GM23248 (cell line): ENCODE measurements at regions not wholly inside any gene's neighbourhood (a gene's known extent, or its start where the extent isn't known, plus 50 kb on each side); places are given as distances from the start of the nearest gene placed in this dataset.

Source experiments
- DNase-seq: peaks from one replicate; pipeline ENCODE4 v3.0.0-alpha.2; 2015
- H2AFZ ChIP-seq: fragments of 200-600 bp; sonication (generic); 2 replicates; pipeline ENCODE4 v1.6.1; 2016; ENCODE audit warnings: antibody characterized with exemption
- H3F3A ChIP-seq: fragments of 200-600 bp; sonication (generic); 2 replicates; pipeline ENCODE4 v1.6.1; 2016; ENCODE audit warnings: mild to moderate bottlenecking, antibody characterized with exemption, mixed run types; ENCODE audit not compliant: insufficient read depth
- H3K27ac ChIP-seq: fragments of 200-600 bp; sonication (generic); 2 replicates; pipeline ENCODE4 v1.5.1; 2016; ENCODE audit warnings: mild to moderate bottlenecking
- H3K27me3 ChIP-seq: fragments of 200-600 bp; sonication (generic); replicated peaks from 2 replicates; pipeline ENCODE4 v1.6.1; 2016; ENCODE audit warnings: mild to moderate bottlenecking; ENCODE audit not compliant: insufficient read depth
- H3K36me3 ChIP-seq: fragments of 200-600 bp; sonication (generic); 2 replicates; pipeline ENCODE4 v1.6.1; 2016; ENCODE audit warnings: low read depth, mild to moderate bottlenecking
- H3K4me1 ChIP-seq: fragments of 200-600 bp; sonication (generic); 2 replicates; pipeline ENCODE4 v1.6.1; 2016; ENCODE audit warnings: mild to moderate bottlenecking; ENCODE audit not compliant: insufficient read depth
- H3K4me2 ChIP-seq: fragments of 200-600 bp; sonication (generic); one replicate; pipeline ENCODE4 v1.6.1; 2016; ENCODE audit warnings: mild to moderate bottlenecking; ENCODE audit not compliant: unreplicated experiment
- H3K4me3 ChIP-seq: fragments of 200-600 bp; sonication (generic); 2 replicates; pipeline ENCODE4 v1.5.1; 2016; ENCODE audit warnings: mild to moderate bottlenecking
- H3K79me2 ChIP-seq: fragments of 200-600 bp; sonication (generic); 2 replicates; pipeline ENCODE4 v1.6.1; 2016; ENCODE audit warnings: mild to moderate bottlenecking; ENCODE audit not compliant: insufficient read depth
- H3K9ac ChIP-seq: fragments of 200-600 bp; sonication (generic); 2 replicates; pipeline ENCODE4 v1.6.1; 2016; ENCODE audit warnings: mild to moderate bottlenecking
- H3K9me2 ChIP-seq: fragments of 200-600 bp; sonication (generic); 2 replicates; pipeline ENCODE4 v1.6.1; 2016; ENCODE audit warnings: mixed run types, mild to moderate bottlenecking, moderate library complexity; ENCODE audit not compliant: insufficient read depth
- H3K9me3 ChIP-seq: fragments of 200-600 bp; sonication (generic); one replicate; pipeline ENCODE4 v1.6.1; 2017; ENCODE audit warnings: low read depth
- H4K20me1 ChIP-seq: fragments of 200-600 bp; sonication (generic); 2 replicates; pipeline ENCODE4 v1.6.0; 2016; ENCODE audit not compliant: insufficient read depth
- EZH2 ChIP-seq: fragments of 200-600 bp; sonication (generic); IDR thresholded peaks from 2 replicates; pipeline ENCODE4 v1.6.1; 2018; ENCODE audit warnings: antibody characterized with exemption, mild to moderate bottlenecking; ENCODE audit not compliant: insufficient read depth, poor library complexity, severe bottlenecking
- EZH2phosphoT487 ChIP-seq: fragments of 200-600 bp; sonication (generic); IDR thresholded peaks from 2 replicates; pipeline ENCODE4 v1.6.1; 2018; ENCODE audit warnings: antibody characterized with exemption, moderate library complexity, mild to moderate bottlenecking, low read depth; ENCODE audit not compliant: insufficient read depth
- WGBS, 2 experiments: methylation state at CpG; one replicate each; pipeline ENCODE4 v1.1.6; 2015 to 2017; ENCODE audit warnings: low lambda C conversion rate in 2 of 2, low coverage in 1 of 2; ENCODE audit errors: missing lambda C conversion rate in 2 of 2; 5-methylcytosine and 5-hydroxymethylcytosine counted together
- in situ Hi-C: fragments of 300-500 bp; cut with MboI; formaldehyde crosslinking; loops from 2 replicates; pipeline ENCODE4 v1.15.0; 2020

DNA sequence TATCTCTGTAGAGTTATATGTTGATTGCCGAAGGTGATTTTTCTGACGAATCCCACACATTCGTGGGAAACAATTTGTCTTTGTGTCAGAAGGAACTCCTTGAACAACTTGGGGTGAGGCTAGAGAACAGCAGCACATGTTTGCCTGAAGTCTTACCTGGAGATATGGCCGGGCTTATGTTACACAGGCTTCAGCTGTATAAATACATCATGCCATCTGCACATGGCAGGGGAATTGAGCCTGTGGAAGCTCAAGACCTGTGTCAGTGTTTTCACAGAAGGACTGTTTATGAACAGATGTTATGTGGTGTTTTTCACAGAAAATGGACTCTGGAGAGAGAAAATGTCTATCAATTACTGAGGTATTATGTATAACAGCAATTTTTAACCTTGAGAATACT is 203.6 kb upstream of the MDFIC2 start:
- H3K27me3 ChIP-seq: peaks cover 56% of the 10 kb centered on the region

GRCh38 chr3:70507486-70507885 is 195.0 kb upstream of the MDFIC2 start:
- Histone ChIP-seq H3K27ac (no peak overlapping the region), H3F3A (no peaks in the 10 kb centered on the region), H3K79me2 (no peaks in the 10 kb centered on the region), H2AFZ (no peak overlapping the region), H4K20me1 (no peaks in the 10 kb centered on the region), H3K27me3 (peaks cover 67% of the 10 kb centered on the region), H3K4me2 (no peak overlapping the region), H3K4me1 (no peaks in the 10 kb centered on the region), H3K36me3 (no peaks in the 10 kb centered on the region), H3K9me2 (no peaks in the 10 kb centered on the region), H3K4me3 (no peak overlapping the region), H3K9ac (no peak overlapping the region), H3K9me3 (no peaks in the 10 kb centered on the region)
- DNase-seq: no peak
- 18 to 28% methylated on average over 4 of the region's 4 CpGs for WGBS, 2 experiments
- no peak for TF ChIP-seq EZH2phosphoT487
- TF ChIP-seq EZH2: no peak
- in situ Hi-C loops: no loop called here

More for the DNA sequence above, 203.6 kb upstream of the MDFIC2 start:
- in situ Hi-C loops: no loop called here
- no peaks in the 10 kb centered on the region for H3K9me2 ChIP-seq
- H3K9me3 ChIP-seq: no peaks in the 10 kb centered on the region
- H2AFZ ChIP-seq: no peak overlapping the region
- no peak overlapping the region for H3K4me2 ChIP-seq
- no peak overlapping the region for H3K4me3 ChIP-seq
- no peaks in the 10 kb centered on the region for H3F3A ChIP-seq
- H3K4me1 ChIP-seq: no peaks in the 10 kb centered on the region
- 71 to 73% methylated on average over 4 of the region's 4 CpGs for WGBS, 2 experiments
- no peaks in the 10 kb centered on the region for H3K79me2 ChIP-seq
- H3K27ac ChIP-seq: no peak overlapping the region
- no peak for DNase-seq
- no peak overlapping the region for H3K9ac ChIP-seq
- no peaks in the 10 kb centered on the region for H4K20me1 ChIP-seq
- no peaks in the 10 kb centered on the region for H3K36me3 ChIP-seq
- no peak for TF ChIP-seq EZH2
- TF ChIP-seq EZH2phosphoT487: no peak

DNA sequence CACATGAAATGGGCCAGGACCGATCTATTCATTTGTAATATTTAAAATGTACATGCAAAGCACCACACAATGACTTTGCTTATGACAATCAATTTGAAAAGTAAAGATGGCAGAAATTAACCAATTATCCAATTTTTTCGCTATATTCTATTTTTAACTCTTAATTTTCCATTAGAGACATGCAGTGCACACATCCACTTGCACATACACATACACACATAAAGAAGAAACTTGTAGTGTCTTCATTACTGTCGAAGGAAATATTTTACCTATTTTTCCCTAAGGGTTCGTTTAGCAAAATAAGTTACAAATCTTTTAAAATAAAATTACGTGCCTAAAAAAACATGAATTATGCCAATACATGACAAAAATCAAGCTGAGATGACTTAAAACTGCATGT is 194.3 kb upstream of the MDFIC2 start:
- Histone ChIP-seq H2AFZ (no peak overlapping the region), H4K20me1 (no peaks in the 10 kb centered on the region), H3K4me3 (no peak overlapping the region), H3K9me2 (no peaks in the 10 kb centered on the region), H3K4me2 (no peak overlapping the region), H3K9ac (no peak overlapping the region), H3K36me3 (no peaks in the 10 kb centered on the region), H3F3A (no peaks in the 10 kb centered on the region), H3K79me2 (no peaks in the 10 kb centered on the region), H3K27me3 (peaks cover 63% of the 10 kb centered on the region), H3K27ac (no peak overlapping the region), H3K4me1 (no peaks in the 10 kb centered on the region), H3K9me3 (no peaks in the 10 kb centered on the region)
- DNase-seq: no peak
- in situ Hi-C loops: no loop called here
- WGBS, 2 experiments: 37 to 41% methylated on average over 5 of the region's 5 CpGs
- no peak for TF ChIP-seq EZH2
- TF ChIP-seq EZH2phosphoT487: no peak

GRCh38 chr3:70501561-70501960 is 189.1 kb upstream of the MDFIC2 start:
- TF ChIP-seq EZH2 (no peak), EZH2phosphoT487 (no peak)
- no peak overlapping the region for H3K27ac ChIP-seq
- H3K4me2 ChIP-seq: no peak overlapping the region
- no peaks in the 10 kb centered on the region for H3K9me2 ChIP-seq
- H2AFZ ChIP-seq: no peak overlapping the region
- in situ Hi-C loops: no loop called here
- H3K79me2 ChIP-seq: no peaks in the 10 kb centered on the region
- no peaks in the 10 kb centered on the region for H3F3A ChIP-seq
- H3K27me3 ChIP-seq: peaks cover 27% of the 10 kb centered on the region
- no peaks in the 10 kb centered on the region for H3K4me1 ChIP-seq
- H3K9ac ChIP-seq: no peak overlapping the region
- WGBS, 2 experiments: 20 to 31% methylated on average over 3 of the region's 3 CpGs
- H3K9me3 ChIP-seq: no peaks in the 10 kb centered on the region
- H3K36me3 ChIP-seq: no peaks in the 10 kb centered on the region
- no peak for DNase-seq
- H3K4me3 ChIP-seq: no peak overlapping the region
- H4K20me1 ChIP-seq: no peaks in the 10 kb centered on the region

DNA sequence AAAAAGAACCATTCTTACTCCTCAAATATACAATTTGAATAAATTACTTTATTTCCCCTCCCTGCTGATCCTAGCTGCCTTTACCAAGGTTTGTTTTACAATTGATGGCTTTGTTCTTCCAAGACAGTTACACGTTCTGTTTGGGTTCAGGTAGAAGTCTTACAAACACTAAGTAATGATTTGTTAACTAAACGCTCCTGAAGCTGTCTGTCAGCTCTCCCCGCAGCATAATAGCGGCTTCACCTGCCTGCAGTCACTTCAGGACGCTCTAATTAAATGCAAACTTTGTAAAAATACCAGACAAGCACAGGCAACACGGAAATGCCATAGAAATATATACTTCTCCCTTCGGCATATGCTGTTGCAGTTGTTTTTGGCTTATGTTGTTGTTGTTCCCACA is 176.4 kb upstream of the MDFIC2 start:
- H3K4me3 ChIP-seq: no peak overlapping the region
- H3K79me2 ChIP-seq: no peaks in the 10 kb centered on the region
- TF ChIP-seq EZH2phosphoT487 (no peak), EZH2 (no peak)
- H3K9me2 ChIP-seq: no peaks in the 10 kb centered on the region
- no peak overlapping the region for H3K9ac ChIP-seq
- WGBS, 2 experiments: 45 to 49% methylated on average over 7 of the region's 7 CpGs
- H2AFZ ChIP-seq: no peak overlapping the region
- no peaks in the 10 kb centered on the region for H3F3A ChIP-seq
- no peak overlapping the region for H3K4me2 ChIP-seq
- in situ Hi-C loops: no loop called here
- no peaks in the 10 kb centered on the region for H3K9me3 ChIP-seq
- no peaks in the 10 kb centered on the region for H4K20me1 ChIP-seq
- H3K4me1 ChIP-seq: no peaks in the 10 kb centered on the region
- no peak overlapping the region for H3K27ac ChIP-seq
- no peak for DNase-seq
- peaks cover 22% of the 10 kb centered on the region; the same call in 1 of the 2 replicates for H3K27me3 ChIP-seq
- no peaks in the 10 kb centered on the region for H3K36me3 ChIP-seq
